NB4 (cell line): ENCODE measurements at regions not wholly inside any gene's neighbourhood (a gene's known extent, or its start where the extent isn't known, plus 50 kb on each side); places are given as distances from the start of the nearest gene placed in this dataset.

Source experiments
- MAX ChIP-seq: IDR thresholded peaks from 2 replicates; pipeline ENCODE4 v1.6.1; 2011; ENCODE audit warnings: low read depth, low read length
- POLR2A ChIP-seq: IDR thresholded peaks from 2 replicates; pipeline ENCODE4 v1.6.1; 2011; ENCODE audit warnings: mild to moderate bottlenecking; ENCODE audit not compliant: insufficient read length; ENCODE audit errors: extremely low read depth
- TF ChIP-seq, protein P1 (sequence below): IDR thresholded peaks from one replicate; pipeline ENCODE4 v1.5.1; 2012; ENCODE audit warnings: low read depth, low read length

GRCh38 chr5:133708331-133708850 lies 96.0 kb upstream of the FSTL4 start:
- TF ChIP-seq, protein P1, sequence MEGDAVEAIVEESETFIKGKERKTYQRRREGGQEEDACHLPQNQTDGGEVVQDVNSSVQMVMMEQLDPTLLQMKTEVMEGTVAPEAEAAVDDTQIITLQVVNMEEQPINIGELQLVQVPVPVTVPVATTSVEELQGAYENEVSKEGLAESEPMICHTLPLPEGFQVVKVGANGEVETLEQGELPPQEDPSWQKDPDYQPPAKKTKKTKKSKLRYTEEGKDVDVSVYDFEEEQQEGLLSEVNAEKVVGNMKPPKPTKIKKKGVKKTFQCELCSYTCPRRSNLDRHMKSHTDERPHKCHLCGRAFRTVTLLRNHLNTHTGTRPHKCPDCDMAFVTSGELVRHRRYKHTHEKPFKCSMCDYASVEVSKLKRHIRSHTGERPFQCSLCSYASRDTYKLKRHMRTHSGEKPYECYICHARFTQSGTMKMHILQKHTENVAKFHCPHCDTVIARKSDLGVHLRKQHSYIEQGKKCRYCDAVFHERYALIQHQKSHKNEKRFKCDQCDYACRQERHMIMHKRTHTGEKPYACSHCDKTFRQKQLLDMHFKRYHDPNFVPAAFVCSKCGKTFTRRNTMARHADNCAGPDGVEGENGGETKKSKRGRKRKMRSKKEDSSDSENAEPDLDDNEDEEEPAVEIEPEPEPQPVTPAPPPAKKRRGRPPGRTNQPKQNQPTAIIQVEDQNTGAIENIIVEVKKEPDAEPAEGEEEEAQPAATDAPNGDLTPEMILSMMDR = no peak
- TF ChIP-seq MAX (no peak), POLR2A (no peak)
